Esophagus squamous epithelium (tissue), 4 donors: ENCODE measurements at regions not wholly inside any gene's neighbourhood (a gene's known extent, or its start where the extent isn't known, plus 50 kb on each side); places are given as distances from the start of the nearest gene placed in this dataset.

Experiments
- CTCF ChIP-seq, 6 experiments: fragments of 450-650 bp in 4 of 6; fragments of 200-600 bp in 2 of 6; sonication (generic) in 2 of 6; IDR thresholded peaks; one replicate each; pipeline ENCODE4 v1.5.1; 2016 to 2019; ENCODE audit warnings: antibody characterized with exemption in 6 of 6, mild to moderate bottlenecking in 4 of 6, moderate library complexity in 4 of 6
- POLR2A ChIP-seq, 4 donors: fragments of 450-650 bp; IDR thresholded peaks; one replicate each; pipeline ENCODE4 v1.6.1; 2017; ENCODE audit warnings: antibody characterized with exemption in 4 of 4, mild to moderate bottlenecking in 4 of 4, moderate library complexity in 3 of 4

GRCh38 chr15:58313810-58314592 lies 117.8 kb upstream of the LIPC start:
- TF ChIP-seq CTCF (IDR thresholded peaks at IDR 0.05) = no peak
- no peak for TF ChIP-seq POLR2A (IDR thresholded peaks at IDR 0.05)
